NOMO-1 treated with DMSO at 0.1 percent for 48 hours (cell line): ENCODE measurements at regions not wholly inside any gene's neighbourhood (a gene's known extent, or its start where the extent isn't known, plus 50 kb on each side); places are given as distances from the start of the nearest gene placed in this dataset.

Source experiments
- DNase-seq: peaks from one replicate; lab custom pipeline; 2025; ENCODE audit not compliant: unreplicated experiment; lab: John Stamatoyannopoulos, UW

DNA sequence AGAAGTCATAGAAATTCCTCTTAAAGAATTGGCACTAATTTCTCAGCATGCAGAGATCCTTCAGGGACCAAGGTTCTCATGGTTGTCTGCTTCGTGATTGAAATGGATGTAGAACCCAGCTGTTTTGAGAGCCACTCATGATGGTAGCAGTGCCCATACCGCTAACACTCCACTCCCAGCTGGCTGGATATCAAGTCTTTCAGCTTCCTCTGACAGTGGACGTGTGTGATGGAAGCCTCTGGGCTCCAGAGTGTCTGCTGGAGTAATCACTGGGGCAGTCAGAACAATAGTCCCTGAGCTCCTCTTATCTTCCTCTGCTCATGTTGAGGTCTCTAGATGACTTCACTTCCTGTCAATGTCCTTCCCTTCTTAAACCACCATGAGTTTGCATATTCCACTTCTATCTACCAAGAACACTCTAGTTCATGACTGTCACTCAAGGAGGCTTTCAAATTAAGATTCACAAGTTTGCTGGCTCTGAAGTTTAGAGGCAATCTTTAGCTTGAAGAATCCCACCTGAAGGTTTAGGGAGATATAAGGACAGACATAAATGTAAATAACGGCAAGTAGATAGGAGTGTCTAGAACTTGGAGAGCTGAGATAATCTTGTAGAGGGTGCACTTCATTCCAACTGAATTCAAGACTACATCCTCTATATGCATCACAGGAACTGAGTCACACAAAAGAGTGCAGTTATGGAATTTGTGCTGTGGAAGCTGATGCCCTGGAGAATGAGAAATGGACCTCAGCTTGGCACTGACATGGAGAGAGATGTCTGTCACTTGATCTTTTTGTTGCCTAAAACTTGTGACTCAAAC, 64.5 kb upstream of the WDR1 start:
- DNase-seq = peak; percentile 92

DNA sequence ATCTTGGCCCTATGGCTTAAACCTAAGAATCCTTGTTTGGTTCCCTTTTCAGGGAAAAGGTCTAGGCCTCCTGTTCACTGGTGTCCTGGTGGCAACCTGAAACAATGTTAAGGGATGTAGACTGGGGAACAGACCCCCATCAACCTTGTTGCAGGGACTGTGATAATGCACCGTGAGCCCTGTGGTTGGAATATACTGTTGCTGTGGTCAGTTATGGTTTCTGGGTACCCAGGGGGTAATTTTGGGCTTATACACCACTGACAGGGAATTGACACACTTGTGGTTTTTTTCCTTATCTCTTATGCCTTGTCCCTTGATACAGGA, 64.0 kb upstream of the WDR1 start:
- DNase-seq = no peak

DNA sequence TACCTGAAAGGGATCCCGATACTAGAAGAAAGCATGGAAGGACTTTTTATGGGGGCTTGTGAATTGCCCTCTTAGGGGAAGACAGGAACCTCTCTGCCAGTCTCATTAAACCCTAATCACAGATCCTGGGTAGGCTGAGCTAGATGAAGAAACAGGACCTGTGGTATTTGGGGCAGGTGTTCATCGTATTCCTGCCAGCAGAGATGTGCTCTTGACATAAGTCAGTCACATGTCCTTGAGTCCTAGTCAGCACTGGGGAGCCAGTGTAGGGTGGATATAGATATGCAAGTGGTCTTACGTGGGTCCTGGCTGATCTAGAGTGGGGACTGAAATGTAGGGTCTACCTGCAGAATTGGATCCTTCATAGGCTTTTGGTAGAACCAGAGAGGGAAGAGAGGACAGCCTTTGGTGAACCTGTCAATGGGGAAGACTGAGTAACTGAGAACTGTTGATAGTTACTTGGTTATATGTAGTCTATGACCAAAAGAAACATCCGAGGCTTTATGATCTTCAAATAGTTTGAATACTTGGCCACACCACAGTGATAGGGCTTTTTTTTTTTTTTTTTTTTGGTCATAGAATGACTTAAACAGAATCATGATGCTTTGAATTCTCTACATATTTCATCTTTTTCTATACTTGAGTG, 63.5 kb upstream of the WDR1 start:
- DNase-seq = no peak

DNA sequence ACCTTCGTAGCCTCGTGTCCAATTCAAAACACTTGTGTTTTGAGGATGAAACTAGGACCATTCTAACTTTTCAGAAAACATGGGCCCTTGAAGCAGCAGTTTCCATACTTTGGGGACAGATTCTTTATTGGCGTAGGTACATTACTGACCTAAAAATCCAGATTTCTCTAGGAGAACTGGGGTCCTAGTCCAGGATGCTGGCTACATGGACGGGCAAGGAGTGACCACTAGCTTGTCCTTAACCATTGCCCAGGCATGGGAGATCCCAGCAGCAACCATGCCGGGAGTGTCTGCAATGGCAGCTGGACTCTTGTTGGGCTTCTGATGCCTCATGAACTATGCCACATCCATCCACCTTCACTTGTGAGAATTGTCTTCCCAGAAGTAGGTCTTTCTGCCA, 62.2 kb upstream of the WDR1 start:
- DNase-seq = no peak

DNA sequence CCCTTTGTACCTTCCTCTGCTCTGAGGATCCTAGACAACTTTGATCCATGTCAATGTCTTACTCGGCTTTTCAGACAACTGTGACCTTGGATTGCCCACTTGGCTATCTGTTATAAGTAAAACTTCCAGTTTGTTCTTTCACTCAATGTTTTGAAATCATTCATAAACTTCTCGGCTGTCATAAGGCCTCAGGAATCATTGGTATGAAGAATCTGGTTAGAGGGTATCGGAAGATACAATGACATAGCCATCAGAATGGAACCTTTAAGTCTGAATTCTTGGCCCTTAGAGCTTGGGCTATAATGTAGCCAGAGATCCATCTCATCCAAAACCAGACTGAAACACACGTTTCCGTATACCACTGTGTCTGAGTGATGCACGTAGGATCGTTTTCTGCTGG, 59.0 kb upstream of the WDR1 start:
- no peak for DNase-seq

DNA sequence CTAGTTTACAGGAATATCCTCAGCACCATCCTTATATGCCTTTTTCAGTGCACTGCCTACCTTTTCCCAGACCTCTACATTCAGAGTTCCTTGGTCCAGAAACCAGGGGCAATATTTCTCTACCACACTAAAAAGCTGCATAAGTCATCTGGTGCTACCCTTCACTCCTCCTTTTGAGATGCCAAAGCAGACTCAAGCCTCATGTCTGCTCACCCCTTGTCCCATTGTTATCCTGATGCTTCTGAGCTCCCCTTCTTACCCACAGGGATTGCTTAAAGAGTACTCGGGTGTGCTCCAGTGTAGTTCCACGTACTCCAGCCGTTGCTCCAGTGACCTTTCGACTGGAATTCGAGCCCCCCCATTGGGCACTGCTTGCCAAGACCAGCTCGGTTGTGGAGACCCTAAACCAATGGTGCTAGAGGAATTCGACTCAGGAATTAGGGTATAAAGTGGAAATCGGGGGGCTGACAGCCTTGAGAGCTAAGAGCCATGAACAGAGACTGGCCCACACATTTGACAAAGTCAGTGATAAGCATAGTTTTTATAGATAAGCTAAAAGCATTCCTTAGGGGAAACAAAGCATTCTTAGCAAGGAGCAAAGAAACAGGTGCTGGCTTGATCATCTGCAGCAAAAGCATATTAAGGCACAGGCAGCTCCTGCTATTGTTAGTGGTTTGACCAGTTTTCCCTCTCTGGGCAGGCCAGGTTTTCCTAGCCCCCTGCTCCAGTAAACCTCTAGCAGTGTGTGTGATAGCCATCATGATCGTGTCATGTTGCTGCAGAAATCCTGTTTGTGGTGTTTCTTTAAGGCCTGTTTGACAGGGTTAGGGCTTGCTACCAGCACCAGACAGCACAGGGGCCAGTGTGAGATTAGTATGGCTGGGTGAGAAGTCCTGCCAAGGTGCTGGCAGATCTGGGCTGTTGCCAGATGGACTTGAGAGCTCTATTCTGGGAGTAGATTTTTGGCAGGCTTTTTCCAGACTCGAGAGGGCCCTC, 57.5 kb upstream of the WDR1 start:
- no peak for DNase-seq

DNA sequence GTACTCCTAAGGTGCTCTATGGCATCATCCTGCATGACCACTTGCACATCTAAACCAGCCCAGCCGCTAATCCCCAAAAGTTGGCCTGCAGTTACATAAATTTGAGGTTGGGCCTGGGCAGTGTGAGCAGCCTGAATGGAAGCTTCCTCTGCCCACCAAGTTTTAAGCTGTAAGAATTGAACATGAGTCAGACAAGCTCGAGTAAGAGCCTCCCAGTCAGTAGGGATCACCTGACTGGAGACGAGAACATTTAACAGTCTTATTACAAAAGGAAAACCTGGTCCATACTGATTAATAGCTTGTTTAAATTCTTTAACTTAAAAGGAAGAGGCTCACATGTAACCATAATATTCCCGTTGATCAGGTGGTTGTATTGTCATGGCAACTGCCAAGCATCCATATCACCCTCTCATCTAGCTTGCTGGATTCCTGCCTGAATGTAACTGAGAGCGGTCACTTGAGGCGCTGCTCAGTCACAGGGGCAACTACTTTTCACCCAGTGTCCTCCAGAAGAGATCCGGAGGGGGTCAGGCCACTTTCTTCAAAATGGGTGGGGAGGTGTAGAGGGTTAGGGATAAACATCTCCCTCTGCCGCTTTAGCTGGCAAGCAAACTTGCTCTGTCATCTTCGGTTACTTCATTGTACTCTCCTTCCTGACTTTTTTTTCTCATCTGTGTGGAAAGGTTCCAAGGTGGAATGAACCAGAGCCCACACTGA, 56.6 kb upstream of the WDR1 start:
- DNase-seq = no peak

DNA sequence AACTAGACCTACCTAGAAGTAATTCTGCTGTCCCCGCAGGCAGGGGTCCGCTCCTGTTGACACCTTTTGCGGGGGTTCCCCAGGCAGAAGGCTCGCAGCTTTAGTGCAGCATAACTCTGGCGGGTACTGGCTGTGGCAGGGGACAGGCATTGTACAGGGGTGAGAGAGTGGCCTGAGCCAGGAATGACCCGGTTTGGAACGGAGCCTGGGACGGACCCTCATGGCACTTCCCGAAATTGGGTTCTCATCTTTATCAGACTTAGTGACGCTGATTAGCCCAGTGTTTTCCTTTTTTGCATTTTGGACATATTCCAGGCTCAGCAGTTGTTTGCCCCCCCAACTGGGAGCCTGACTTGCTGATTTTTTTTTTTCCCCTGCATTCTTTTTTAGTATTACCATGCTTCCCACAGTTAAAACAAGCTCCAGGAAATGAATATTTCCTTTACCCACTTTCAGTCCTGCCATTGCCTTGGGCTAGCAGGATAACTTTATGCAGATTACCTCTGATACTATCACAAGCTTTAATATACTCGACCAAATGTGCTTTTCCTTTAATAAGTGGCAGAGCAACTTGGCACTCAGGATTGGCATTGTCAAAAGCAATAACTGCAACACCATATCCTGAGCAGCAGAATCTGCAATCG, 55.8 kb upstream of the WDR1 start:
- no peak for DNase-seq

DNA sequence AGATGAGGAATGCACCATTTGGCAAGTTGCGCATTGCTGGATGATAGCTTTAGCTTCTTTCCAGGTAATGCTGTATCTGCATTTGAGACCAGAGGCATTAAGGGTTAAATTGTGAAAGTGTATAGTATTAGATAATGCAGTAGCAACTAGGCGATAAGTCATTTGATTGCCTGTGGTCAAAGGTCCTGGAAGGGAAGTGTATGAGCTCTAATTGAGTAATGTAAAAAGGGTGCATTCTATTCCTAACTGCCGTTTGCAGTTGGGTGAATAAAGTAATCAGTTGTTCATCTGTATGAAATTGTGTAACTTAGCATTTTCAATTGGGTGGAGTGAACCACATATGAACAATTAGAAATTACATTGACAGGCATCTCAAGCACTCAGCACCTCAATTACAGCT, 54.5 kb upstream of the WDR1 start:
- DNase-seq = peak; percentile 16

DNA sequence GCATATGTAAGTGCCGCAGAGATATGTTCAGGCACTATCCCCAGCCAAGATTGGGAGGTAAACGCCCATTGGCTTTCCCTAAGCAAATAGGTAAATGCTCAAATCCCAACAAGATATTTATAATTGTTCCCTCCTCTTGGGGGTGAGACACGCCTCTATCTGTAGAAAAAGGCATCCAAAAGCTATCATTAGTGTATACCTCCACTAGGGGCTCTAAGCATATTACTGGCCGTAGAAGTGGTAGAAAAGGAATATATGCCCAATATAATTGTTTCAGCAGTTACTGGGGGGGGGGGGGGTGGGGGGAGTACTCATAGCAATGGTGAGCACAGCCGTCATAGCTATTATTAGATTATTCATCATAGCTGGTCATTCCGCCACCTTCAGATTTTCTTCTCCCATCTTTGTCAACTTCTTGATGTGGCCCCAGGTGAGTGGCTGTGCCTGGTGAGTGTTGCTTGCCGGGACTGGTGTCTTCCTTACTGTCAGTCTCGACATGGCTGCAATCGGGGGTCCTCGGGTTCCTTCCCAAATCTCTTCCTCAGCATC, 53.3 kb upstream of the WDR1 start:
- no peak for DNase-seq

DNA sequence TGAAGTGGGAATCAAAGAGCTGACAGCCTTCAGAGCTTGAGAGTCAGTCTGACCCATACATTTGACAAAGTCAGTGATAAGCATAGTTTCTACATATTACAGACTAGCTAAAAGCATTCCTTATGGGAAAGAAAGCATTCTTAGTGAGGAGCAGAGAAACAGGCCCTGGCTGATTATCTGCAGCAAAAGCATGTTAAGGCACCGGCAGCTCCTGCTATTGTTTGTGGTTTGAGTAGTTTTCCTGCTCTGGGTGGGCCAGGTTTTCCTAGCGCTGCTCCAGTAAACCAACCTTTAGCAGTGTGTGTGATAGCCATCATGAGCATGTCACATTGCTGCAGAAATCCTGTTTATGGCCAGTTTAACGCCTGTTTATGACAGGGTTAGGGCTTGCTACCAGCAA, 51.6 kb upstream of the WDR1 start:
- DNase-seq = no peak

DNA sequence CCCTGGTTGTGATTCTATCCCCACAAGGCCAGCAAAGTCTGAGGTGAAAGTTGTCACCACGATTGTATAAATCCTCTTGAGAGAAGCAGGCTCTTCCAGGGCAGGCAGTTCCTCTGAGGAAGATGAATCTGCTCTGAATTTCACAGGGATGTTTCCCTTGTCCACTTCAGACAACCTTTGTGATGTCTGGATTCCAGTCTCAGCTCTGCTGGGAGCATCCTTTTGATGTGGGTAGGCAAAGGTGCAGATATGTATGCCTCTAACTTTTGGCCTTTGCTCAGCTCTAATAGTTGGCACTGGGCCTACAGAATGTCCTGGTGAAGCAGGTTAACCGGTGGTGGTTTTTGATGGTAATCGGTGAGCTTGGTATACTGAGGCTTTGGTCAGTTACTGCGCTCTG, 50.6 kb upstream of the WDR1 start:
- no peak for DNase-seq
